H9 (cell line): ENCODE measurements at regions not wholly inside any gene's neighbourhood (a gene's known extent, or its start where the extent isn't known, plus 50 kb on each side); places are given as distances from the start of the nearest gene placed in this dataset.

Source experiments
- DNase-seq: peaks from one replicate; pipeline ENCODE4 v3.0.0-alpha.2; 2017
- H2AFZ ChIP-seq: one replicate; pipeline ENCODE4 v1.6.1; 2013; ENCODE audit warnings: mild to moderate bottlenecking, low read length, control low read depth, moderate library complexity
- H2AK5ac ChIP-seq: 2 replicates; pipeline ENCODE4 v1.6.1; 2013; ENCODE audit warnings: low read length, control low read depth, mixed read lengths; ENCODE audit not compliant: insufficient read length
- H2BK120ac ChIP-seq: one replicate; pipeline ENCODE4 v1.6.1; 2013; ENCODE audit warnings: low read depth, mild to moderate bottlenecking, low read length, control low read depth, inconsistent platforms; ENCODE audit not compliant: poor library complexity, severe bottlenecking
- H2BK12ac ChIP-seq: 2 replicates; pipeline ENCODE4 v1.6.1; 2013; ENCODE audit warnings: low read length, control low read depth, mixed read lengths, low read depth; ENCODE audit not compliant: insufficient read length
- H2BK15ac ChIP-seq: 2 replicates; pipeline ENCODE4 v1.6.1; 2013; ENCODE audit warnings: low read depth, low read length, control low read depth
- H2BK20ac ChIP-seq: one replicate; pipeline ENCODE4 v1.6.1; 2013; ENCODE audit warnings: low read depth, mild to moderate bottlenecking, low read length, control low read depth, inconsistent platforms; ENCODE audit not compliant: poor library complexity, severe bottlenecking
- H2BK5ac ChIP-seq: 2 replicates; pipeline ENCODE4 v1.6.1; 2013; ENCODE audit warnings: low read length, control low read depth, mixed read lengths; ENCODE audit not compliant: insufficient read length
- H3K14ac ChIP-seq: 2 replicates; pipeline ENCODE4 v1.6.1; 2013; ENCODE audit warnings: low read length, control low read depth; ENCODE audit not compliant: insufficient read depth
- H3K18ac ChIP-seq: 2 replicates; pipeline ENCODE4 v1.6.1; 2013; ENCODE audit warnings: low read depth, mild to moderate bottlenecking, mixed read lengths, low read length, control low read depth; ENCODE audit not compliant: insufficient read length
- H3K23ac ChIP-seq: 2 replicates; pipeline ENCODE4 v1.6.1; 2013; ENCODE audit warnings: low read length, control low read depth, mixed read lengths, low read depth; ENCODE audit not compliant: insufficient read length
- H3K23me2 ChIP-seq: 2 replicates; pipeline ENCODE4 v1.6.1; 2013; ENCODE audit warnings: low read depth, mild to moderate bottlenecking, mixed read lengths, low read length, control low read depth; ENCODE audit not compliant: insufficient read length, poor library complexity, severe bottlenecking
- H3K27ac ChIP-seq: 2 replicates; pipeline ENCODE4 v1.5.1; 2013; ENCODE audit warnings: low read length, control low read depth, mixed read lengths, low read depth; ENCODE audit not compliant: insufficient read length
- H3K27me3 ChIP-seq: 2 replicates; pipeline ENCODE4 v1.6.1; 2013; ENCODE audit warnings: low read length, control low read depth, inconsistent platforms; ENCODE audit not compliant: insufficient read depth
- H3K4ac ChIP-seq: 2 replicates; pipeline ENCODE4 v1.6.1; 2013; ENCODE audit warnings: low read depth, mild to moderate bottlenecking, control low read depth, inconsistent platforms, low read length, moderate library complexity
- H3K4me1 ChIP-seq: 2 replicates; pipeline ENCODE4 v1.6.1; 2013; ENCODE audit warnings: low read length, control low read depth, inconsistent platforms; ENCODE audit not compliant: insufficient read depth
- H3K4me2 ChIP-seq: 2 replicates; pipeline ENCODE4 v1.6.1; 2013; ENCODE audit warnings: low read length, control low read depth, mixed read lengths; ENCODE audit not compliant: insufficient read length, insufficient read depth
- H3K56ac ChIP-seq: 2 replicates; pipeline ENCODE4 v1.6.1; 2013; ENCODE audit warnings: low read depth, mild to moderate bottlenecking, mixed read lengths, low read length, control low read depth; ENCODE audit not compliant: insufficient read length
- H3K79me1 ChIP-seq: 2 replicates; pipeline ENCODE4 v1.6.1; 2013; ENCODE audit warnings: low read depth, mild to moderate bottlenecking, moderate library complexity, low read length, control low read depth, inconsistent platforms; ENCODE audit not compliant: insufficient read depth, poor library complexity, severe bottlenecking
- H3K79me2 ChIP-seq: 2 replicates; pipeline ENCODE4 v1.6.1; 2013; ENCODE audit warnings: low read length, control low read depth, inconsistent platforms; ENCODE audit not compliant: insufficient read depth
- H3K9ac ChIP-seq: 2 replicates; pipeline ENCODE4 v1.6.1; 2013; ENCODE audit warnings: low read length, control low read depth, mixed read lengths; ENCODE audit not compliant: insufficient read length; ENCODE audit errors: extremely low read depth
- H3K9me3 ChIP-seq: one replicate; pipeline ENCODE4 v1.6.1; 2013; ENCODE audit warnings: low read depth, low read length, inconsistent platforms; ENCODE audit not compliant: control insufficient read depth
- H3T11ph ChIP-seq: one replicate; pipeline ENCODE4 v1.6.1; 2013; ENCODE audit warnings: mild to moderate bottlenecking, low read length, control low read depth, inconsistent platforms
- H4K20me1 ChIP-seq: one replicate; pipeline ENCODE4 v1.6.1; 2013; ENCODE audit not compliant: control insufficient read depth, insufficient read length, insufficient read depth
- H4K5ac ChIP-seq: 2 replicates; pipeline ENCODE4 v1.6.1; 2013; ENCODE audit warnings: low read depth, mild to moderate bottlenecking, mixed read lengths, low read length, control low read depth; ENCODE audit not compliant: insufficient read length
- H4K8ac ChIP-seq: replicated peaks from 2 replicates; pipeline ENCODE4 v1.6.1; 2013; ENCODE audit warnings: low read length, control low read depth, mixed read lengths, low read depth; ENCODE audit not compliant: insufficient read length
- H4K91ac ChIP-seq: 2 replicates; pipeline ENCODE4 v1.6.1; 2013; ENCODE audit warnings: low read depth, mild to moderate bottlenecking, moderate library complexity, mixed read lengths, low read length, control low read depth; ENCODE audit not compliant: insufficient read length
- H3K27ac Mint-ChIP-seq, 3 experiments: 2 replicates in 2 of 3; 3 replicates in 1 of 3; pipeline ENCODE4 v1.8.0; 2020 to 2021; ENCODE audit warnings: mixed read lengths in 3 of 3, mild to moderate bottlenecking in 1 of 3, moderate library complexity in 1 of 3
- H3K27me3 Mint-ChIP-seq: 2 replicates; pipeline ENCODE4 v1.8.0; 2021; ENCODE audit warnings: low read depth, mild to moderate bottlenecking, moderate library complexity, mixed read lengths
- H3K36me3 Mint-ChIP-seq, 3 experiments: 2 replicates in 2 of 3; 3 replicates in 1 of 3; pipeline ENCODE4 v1.8.0; 2020 to 2021; ENCODE audit warnings: low read depth in 3 of 3, mixed read lengths in 3 of 3; ENCODE audit not compliant: insufficient read depth in 1 of 3
- H3K4me1 Mint-ChIP-seq, 2 experiments: 2 replicates each; pipeline ENCODE4 v1.8.0; 2020; ENCODE audit warnings: mixed read lengths in 2 of 2
- H3K4me3 Mint-ChIP-seq, 2 experiments: 2 replicates in 1 of 2; 3 replicates in 1 of 2; pipeline ENCODE4 v1.8.0; 2020 to 2021; ENCODE audit warnings: mild to moderate bottlenecking in 2 of 2, mixed read lengths in 2 of 2, moderate library complexity in 1 of 2
- H3K9me3 Mint-ChIP-seq, 2 experiments: 2 replicates in 1 of 2; 3 replicates in 1 of 2; pipeline ENCODE4 v1.8.0; 2020; ENCODE audit warnings: mild to moderate bottlenecking in 2 of 2, mixed read lengths in 2 of 2, moderate library complexity in 1 of 2
- WGBS: extraction: QIAGEN DNeasy Blood & Tissue Kit; methylation state at CpG from one replicate; pipeline ENCODE4 v1.1.7; 2013; ENCODE audit warnings: missing lambda C conversion rate, low lambda C conversion rate, mixed read lengths; ENCODE audit not compliant: insufficient read length; ENCODE audit errors: extremely low coverage; 5-methylcytosine and 5-hydroxymethylcytosine counted together
- TF ChIP-seq, protein P1 (sequence below): fragments of 200-600 bp; sonication (generic); conservative IDR thresholded peaks from 3 replicates; pipeline ENCODE4 v1.8.0; 2021; ENCODE audit warnings: antibody characterized with exemption, mild to moderate bottlenecking

DNA sequence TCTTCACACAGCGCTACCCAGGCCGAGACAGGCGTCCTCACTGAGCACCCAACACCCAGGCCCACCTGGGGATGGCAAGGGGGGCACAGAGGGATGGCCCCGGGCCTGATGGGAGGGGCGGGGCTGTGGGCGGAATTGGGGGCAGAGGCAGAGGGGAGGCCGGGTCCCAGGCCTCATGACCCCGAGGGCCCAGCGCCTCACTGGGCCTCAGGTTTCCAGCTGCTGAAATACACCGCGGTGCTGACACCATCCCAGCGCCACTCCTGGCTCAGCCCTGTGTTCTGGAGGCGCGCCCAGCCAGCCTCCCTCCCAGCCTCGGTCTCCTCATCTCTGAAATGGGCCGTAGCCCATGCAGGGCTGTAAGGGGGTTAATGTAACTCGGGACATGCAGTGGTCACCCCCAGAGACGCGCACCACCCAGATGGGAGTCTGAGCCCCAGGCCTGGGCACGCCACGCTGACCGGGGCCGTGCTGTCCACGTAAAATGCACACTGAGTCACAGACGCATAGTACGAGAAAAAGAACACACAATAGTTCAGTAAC is 82.3 kb downstream of the UNCX start:
- Histone ChIP-seq H3T11ph (no peak overlapping the region), H3K79me2 (no peaks in the 10 kb centered on the region), H3K9ac (no peak overlapping the region), H4K5ac (no peak overlapping the region), H3K56ac (no peak overlapping the region), H2BK5ac (no peak overlapping the region), H2AK5ac (no peak overlapping the region), H3K18ac (no peak overlapping the region), H2BK15ac (no peak overlapping the region), H2BK20ac (no peak overlapping the region), H3K4me1 (no peaks in the 10 kb centered on the region), H3K27ac (no peak overlapping the region), H3K4me2 (no peak overlapping the region), H3K9me3 (no peaks in the 10 kb centered on the region), H3K14ac (no peak overlapping the region), H2BK12ac (no peak overlapping the region), H3K79me1 (no peaks in the 10 kb centered on the region), H2BK120ac (no peak overlapping the region), H3K4ac (no peak overlapping the region), H4K91ac (no peak overlapping the region), H3K23me2 (no peaks in the 10 kb centered on the region), H3K27me3 (no peaks in the 10 kb centered on the region), H4K20me1 (no peaks in the 10 kb centered on the region), H3K23ac (no peak overlapping the region), H4K8ac (no peak overlapping the region), H2AFZ (no peak overlapping the region)
- no CpG with 5 or more reads among the region's 26 CpGs for WGBS
- Mint-ChIP-seq H3K9me3 (no peaks in the 10 kb centered on the region), H3K4me1 (no peaks in the 10 kb centered on the region), H3K27me3 (no peaks in the 10 kb centered on the region; the same call in 1 of the 2 replicates), H3K36me3 (no peaks in the 10 kb centered on the region), H3K4me3 (no peak overlapping the region), H3K27ac (no peak overlapping the region)
- DNase-seq, result no peak
- TF ChIP-seq, protein P1, sequence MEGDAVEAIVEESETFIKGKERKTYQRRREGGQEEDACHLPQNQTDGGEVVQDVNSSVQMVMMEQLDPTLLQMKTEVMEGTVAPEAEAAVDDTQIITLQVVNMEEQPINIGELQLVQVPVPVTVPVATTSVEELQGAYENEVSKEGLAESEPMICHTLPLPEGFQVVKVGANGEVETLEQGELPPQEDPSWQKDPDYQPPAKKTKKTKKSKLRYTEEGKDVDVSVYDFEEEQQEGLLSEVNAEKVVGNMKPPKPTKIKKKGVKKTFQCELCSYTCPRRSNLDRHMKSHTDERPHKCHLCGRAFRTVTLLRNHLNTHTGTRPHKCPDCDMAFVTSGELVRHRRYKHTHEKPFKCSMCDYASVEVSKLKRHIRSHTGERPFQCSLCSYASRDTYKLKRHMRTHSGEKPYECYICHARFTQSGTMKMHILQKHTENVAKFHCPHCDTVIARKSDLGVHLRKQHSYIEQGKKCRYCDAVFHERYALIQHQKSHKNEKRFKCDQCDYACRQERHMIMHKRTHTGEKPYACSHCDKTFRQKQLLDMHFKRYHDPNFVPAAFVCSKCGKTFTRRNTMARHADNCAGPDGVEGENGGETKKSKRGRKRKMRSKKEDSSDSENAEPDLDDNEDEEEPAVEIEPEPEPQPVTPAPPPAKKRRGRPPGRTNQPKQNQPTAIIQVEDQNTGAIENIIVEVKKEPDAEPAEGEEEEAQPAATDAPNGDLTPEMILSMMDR, result no peak
